Lower leg skin (tissue), 4 donors: ENCODE measurements at regions not wholly inside any gene's neighbourhood (a gene's known extent, or its start where the extent isn't known, plus 50 kb on each side); places are given as distances from the start of the nearest gene placed in this dataset.

Source experiments
- DNase-seq, 2 donors: peaks; one replicate each; pipeline ENCODE4 v3.0.0-alpha.2; 2019; ENCODE audit warnings: low spot score in 2 of 2
- H3K4me3 ChIP-seq: fragments of 200-600 bp; sonication (generic); 2 replicates; pipeline ENCODE4 v1.5.1; 2017; ENCODE audit warnings: mild to moderate bottlenecking, low read depth; ENCODE audit not compliant: poor library complexity, severe bottlenecking
- CTCF ChIP-seq, 3 donors: fragments of 450-650 bp; IDR thresholded peaks; one replicate each; pipeline ENCODE4 v1.5.1; 2016; ENCODE audit warnings: antibody characterized with exemption in 3 of 3, mild to moderate bottlenecking in 3 of 3, moderate library complexity in 2 of 3
- POLR2A ChIP-seq, 2 donors: fragments of 450-650 bp; IDR thresholded peaks; one replicate each; pipeline ENCODE4 v1.6.1; 2016 to 2017; ENCODE audit warnings: antibody characterized with exemption in 2 of 2, mild to moderate bottlenecking in 1 of 2, moderate library complexity in 1 of 2
- WGBS, 2 donors: methylation state at CpG; one replicate each; pipeline ENCODE4 v1.1.5; 2018; 5-methylcytosine and 5-hydroxymethylcytosine counted together
- intact Hi-C: fragments of 100-400 bp; cut with DNase I; formaldehyde crosslinking; loops from one replicate; pipeline ENCODE4 v1.15.0; 2023; ENCODE audit warnings: low total_unique reads

- no peak for TF ChIP-seq POLR2A (IDR thresholded peaks at IDR 0.05)
- no peak for TF ChIP-seq CTCF (IDR thresholded peaks at IDR 0.05)
- intact Hi-C loops = no loop called here
- WGBS, 2 donors = 46 to 49% methylated on average over 11 of the region's 11 CpGs
- DNase-seq = no peak
- H3K4me3 ChIP-seq = no peak overlapping the region
Measured at GRCh38 chr17:13230350-13231264, 212.8 kb upstream of the ELAC2 start.

DNA sequence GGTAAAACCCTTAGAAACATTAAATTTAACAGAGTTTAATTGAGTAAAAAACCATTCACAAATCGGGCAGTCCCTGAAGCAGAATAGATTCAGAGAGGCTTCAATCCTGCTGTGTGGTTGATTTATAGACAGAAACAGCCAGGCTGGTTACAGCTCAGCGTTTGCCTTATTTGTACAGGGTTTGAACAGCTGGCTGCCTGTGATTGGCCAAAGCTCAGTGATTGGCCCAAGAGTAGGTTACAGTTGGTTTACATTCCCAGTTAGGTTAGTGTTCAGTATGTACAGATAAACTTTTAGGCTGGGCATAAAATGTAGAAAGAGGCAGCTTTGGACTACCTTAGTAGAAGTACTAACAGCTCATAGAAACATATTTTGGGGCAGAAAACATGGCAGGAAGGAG lies 210.4 kb upstream of the ELAC2 start:
- DNase-seq = no peak
- 52 to 66% methylated on average over 2 of the region's 2 CpGs for WGBS, 2 donors
- intact Hi-C loops = no loop called here
- no peak overlapping the region for H3K4me3 ChIP-seq
- TF ChIP-seq CTCF (IDR thresholded peaks at IDR 0.05) (no peak), POLR2A (IDR thresholded peaks at IDR 0.05) (no peak)

DNA sequence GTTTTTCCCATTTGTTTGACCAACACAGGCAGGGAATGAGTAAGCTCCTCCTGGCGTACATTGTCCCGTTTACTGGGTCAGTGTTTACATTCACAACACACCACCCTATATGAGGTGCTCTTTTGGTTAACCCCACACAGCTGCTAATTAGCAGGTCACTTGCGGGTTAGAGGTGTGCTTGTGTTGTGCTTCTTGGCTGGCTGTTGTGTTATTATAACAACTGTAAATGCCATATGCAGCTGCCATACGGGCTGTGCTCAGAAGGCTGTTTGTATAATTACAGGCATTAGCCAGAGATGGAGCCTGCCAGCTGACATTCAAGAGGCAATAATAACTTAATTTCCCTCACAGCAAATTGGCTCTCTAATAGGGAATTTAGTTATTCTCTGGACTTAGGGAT lies 205.1 kb upstream of the ELAC2 start:
- DNase-seq = no peak
- WGBS, 2 donors = 40 to 42% methylated on average over 4 of the region's 4 CpGs
- intact Hi-C loops = no loop called here
- TF ChIP-seq POLR2A (IDR thresholded peaks at IDR 0.05) = no peak
- no peak for TF ChIP-seq CTCF (IDR thresholded peaks at IDR 0.05)
- no peak overlapping the region for H3K4me3 ChIP-seq

- no peak for DNase-seq
- no peak for TF ChIP-seq POLR2A (IDR thresholded peaks at IDR 0.05)
- TF ChIP-seq CTCF (IDR thresholded peaks at IDR 0.05) = no peak
- no peak overlapping the region for H3K4me3 ChIP-seq
- intact Hi-C loops = loop anchor here (5.0 kb wide), 1 partner anchor 936 kb away; no protein-coding TSS in a partner anchor
Measured at GRCh38 chr17:13212860-13213259, 195.0 kb upstream of the ELAC2 start.

DNA sequence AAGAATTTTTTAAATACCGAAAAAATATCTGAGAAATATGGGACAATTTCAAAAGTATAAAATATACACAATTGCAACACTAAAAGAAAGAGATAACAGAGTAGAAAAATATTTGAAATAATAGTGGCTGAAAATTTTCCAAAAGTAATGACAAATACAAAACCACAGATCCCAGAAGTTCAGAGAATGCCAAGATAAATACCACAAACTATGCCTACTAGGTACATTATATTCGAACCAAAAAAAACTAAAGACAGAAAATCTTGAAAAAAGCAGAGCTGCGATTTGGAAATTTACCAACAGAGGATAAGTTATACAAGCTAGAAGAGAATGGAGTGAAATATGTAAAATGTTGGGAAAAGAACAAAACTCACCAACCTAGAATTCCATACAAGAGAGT lies 191.3 kb upstream of the ELAC2 start:
- no peak for TF ChIP-seq POLR2A (IDR thresholded peaks at IDR 0.05)
- no peak for TF ChIP-seq CTCF (IDR thresholded peaks at IDR 0.05)
- WGBS, 2 donors = 74 to 77% methylated on average over 3 of the region's 3 CpGs
- no peak overlapping the region for H3K4me3 ChIP-seq
- no peak for DNase-seq
- intact Hi-C loops = no loop called here
